GM11168 (cell line): ENCODE measurements at regions not wholly inside any gene's neighbourhood (a gene's known extent, or its start where the extent isn't known, plus 50 kb on each side); places are given as distances from the start of the nearest gene placed in this dataset.

Source experiments
- in situ Hi-C: fragments of 300-500 bp; cut with MboI; formaldehyde crosslinking; loops from one replicate; pipeline ENCODE4 v1.12.0; 2022; ENCODE audit warnings: low sequenced_read_pairs; ENCODE audit not compliant: unreplicated experiment

- in situ Hi-C loops: no loop called here
Observed at GRCh38 chr10:54909165-54909564, 108.1 kb upstream of the PCDH15 start.

- in situ Hi-C loops: no loop called here
Observed at GRCh38 chr10:54908019-54908418, 107.0 kb upstream of the PCDH15 start.

- in situ Hi-C loops: no loop called here
Observed at GRCh38 chr10:54906940-54907339, 105.9 kb upstream of the PCDH15 start.

GRCh38 chr10:54905578-54906192, 104.7 kb upstream of the PCDH15 start:
- in situ Hi-C loops: no loop called here

GRCh38 chr10:54904833-54905232, 103.8 kb upstream of the PCDH15 start:
- in situ Hi-C loops: no loop called here

GRCh38 chr10:54903745-54904144, 102.7 kb upstream of the PCDH15 start:
- in situ Hi-C loops: no loop called here

GRCh38 chr10:54900584-54900983, 99.6 kb upstream of the PCDH15 start:
- in situ Hi-C loops: no loop called here

GRCh38 chr10:54880996-54881395, 80.0 kb upstream of the PCDH15 start:
- in situ Hi-C loops: no loop called here

- in situ Hi-C loops: no loop called here
Observed at GRCh38 chr10:54869022-54869421, 68.0 kb upstream of the PCDH15 start.

- in situ Hi-C loops: no loop called here
Observed at GRCh38 chr10:54866666-54867065, 65.6 kb upstream of the PCDH15 start.

GRCh38 chr10:54854843-54855242, 53.8 kb upstream of the PCDH15 start:
- in situ Hi-C loops: no loop called here

- in situ Hi-C loops: no loop called here
Observed at GRCh38 chr10:54854389-54854788, 53.4 kb upstream of the PCDH15 start.

- in situ Hi-C loops: no loop called here
Observed at GRCh38 chr10:54853883-54854282, 52.9 kb upstream of the PCDH15 start.
